Right renal pelvis (tissue), 4 donors: ENCODE measurements at regions not wholly inside any gene's neighbourhood (a gene's known extent, or its start where the extent isn't known, plus 50 kb on each side); places are given as distances from the start of the nearest gene placed in this dataset.
A peak's percentile ranks its signal among the peaks of the same experiment; 100 is the strongest.

Experiments used
- DNase-seq, 4 donors: peaks; one replicate each; pipeline ENCODE4 v3.0.0-alpha.2; 2013; ENCODE audit warnings: low read depth in 4 of 4, low spot score in 3 of 4, missing footprints in 1 of 4

GRCh38 chr1:204736836-204737235 is 51.3 kb upstream of the LRRN2 start:
- no peak for DNase-seq

GRCh38 chr1:204738506-204738905 is 53.0 kb upstream of the LRRN2 start:
- DNase-seq: no peak

GRCh38 chr1:204740354-204740753 is 54.8 kb upstream of the LRRN2 start:
- DNase-seq: no peak

DNA sequence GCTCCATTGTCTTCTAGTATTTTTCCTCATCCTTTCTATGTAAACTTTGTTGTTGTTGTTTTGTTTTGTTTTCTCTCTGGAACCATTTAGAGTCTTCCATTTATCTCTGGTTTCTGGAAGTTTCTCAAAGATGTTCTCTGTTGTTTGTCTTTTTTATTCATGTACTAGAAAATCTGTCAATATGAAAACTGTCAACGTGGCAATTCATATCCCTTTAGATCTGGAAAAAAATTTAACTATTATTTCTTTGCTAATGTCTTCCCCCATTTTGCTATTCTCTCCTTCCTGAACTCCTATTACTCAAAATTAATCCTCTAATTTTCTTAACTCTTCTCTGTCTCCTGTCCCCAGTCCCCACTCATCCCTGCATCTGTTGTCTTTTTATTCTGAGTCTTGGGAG is 55.9 kb upstream of the LRRN2 start:
- no peak for DNase-seq

GRCh38 chr1:204742676-204743251 is 57.2 kb upstream of the LRRN2 start:
- DNase-seq: no peak

GRCh38 chr1:204744107-204744779 is 58.7 kb upstream of the LRRN2 start:
- DNase-seq: no peak

- DNase-seq: no peak
Observed at GRCh38 chr1:204746838-204747442, 61.4 kb upstream of the LRRN2 start.

GRCh38 chr1:204751480-204751879 is 65.9 kb upstream of the LRRN2 start:
- no peak for DNase-seq

DNA sequence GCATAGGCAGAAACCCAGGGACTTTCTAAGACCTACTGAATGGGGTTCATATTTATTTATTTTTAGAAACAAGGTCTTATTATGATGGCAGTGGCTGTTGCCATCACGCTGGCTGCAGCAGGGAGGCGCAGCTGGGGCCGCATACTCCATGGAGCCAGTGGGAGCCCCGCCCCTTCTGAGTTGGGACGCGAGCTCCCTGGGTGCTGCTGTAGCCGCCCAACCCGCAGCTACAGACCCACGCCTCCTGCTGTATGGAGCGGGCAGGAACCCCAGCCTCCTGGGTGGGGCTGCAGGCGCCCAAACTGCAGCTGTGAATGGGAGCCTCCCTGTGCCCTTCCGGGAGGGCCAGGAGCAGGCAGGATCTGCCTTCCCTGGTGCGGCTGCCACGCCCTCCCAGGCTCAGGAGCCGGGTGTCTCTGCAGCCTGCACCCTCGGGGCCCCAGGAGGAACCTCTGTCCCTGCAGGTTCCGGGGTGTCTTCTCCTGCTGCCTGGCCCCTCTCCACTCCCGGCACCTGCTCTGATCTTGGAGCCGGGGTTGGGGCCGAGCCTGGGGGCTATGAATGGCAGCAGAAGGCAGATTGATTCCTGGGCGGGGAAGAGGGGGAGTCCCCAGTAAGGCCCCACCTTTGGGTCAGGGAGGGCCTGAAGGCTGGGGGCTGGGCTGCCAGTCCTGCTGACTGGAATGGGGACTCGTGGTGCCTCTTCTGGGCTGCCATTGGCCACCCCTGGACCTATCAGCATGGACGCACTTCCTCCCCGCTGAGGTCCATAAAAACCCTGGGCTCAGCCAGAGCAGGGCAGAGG is 66.5 kb upstream of the LRRN2 start:
- DNase-seq: no peak

DNA sequence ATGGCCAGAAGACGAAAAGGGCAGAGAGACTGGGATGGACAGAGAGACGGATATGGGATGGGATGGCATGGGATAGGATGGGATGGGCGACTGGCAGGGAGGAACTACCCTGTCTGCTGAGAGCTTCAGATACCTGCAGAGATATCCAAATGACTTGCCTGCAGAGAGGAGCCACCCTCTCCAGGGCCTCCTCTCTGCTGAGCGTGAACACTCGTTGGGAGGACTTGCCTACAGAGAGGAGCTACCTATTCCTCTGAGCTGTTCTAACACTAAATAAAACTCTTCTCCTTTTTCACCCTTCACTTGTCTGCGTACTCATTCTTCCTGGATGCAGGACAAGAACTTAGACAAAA is 67.1 kb upstream of the LRRN2 start:
- DNase-seq: no peak

- DNase-seq: no peak
Observed at GRCh38 chr1:204754821-204755220, 69.3 kb upstream of the LRRN2 start.

- DNase-seq: no peak
Observed at GRCh38 chr1:204756349-204756748, 70.8 kb upstream of the LRRN2 start.

DNA sequence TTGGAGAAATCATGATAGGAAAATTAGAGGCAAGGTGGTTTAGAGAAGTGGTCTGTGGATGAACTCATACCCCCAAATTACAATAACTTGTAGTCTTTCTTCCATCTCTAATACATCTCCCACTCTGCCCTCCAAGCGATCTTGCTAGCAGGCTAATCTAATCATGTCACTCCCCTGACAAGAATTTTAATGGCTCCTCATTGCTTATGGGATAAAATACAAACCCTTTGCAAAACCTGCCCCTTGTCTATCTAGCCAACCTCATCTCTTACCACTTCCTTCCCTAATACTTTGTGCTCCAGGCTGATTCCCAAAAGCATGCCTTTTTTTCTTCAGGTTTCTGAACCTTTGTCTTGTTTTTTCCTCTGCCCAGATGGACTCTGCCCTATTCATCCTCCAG is 71.3 kb upstream of the LRRN2 start:
- no peak for DNase-seq

DNA sequence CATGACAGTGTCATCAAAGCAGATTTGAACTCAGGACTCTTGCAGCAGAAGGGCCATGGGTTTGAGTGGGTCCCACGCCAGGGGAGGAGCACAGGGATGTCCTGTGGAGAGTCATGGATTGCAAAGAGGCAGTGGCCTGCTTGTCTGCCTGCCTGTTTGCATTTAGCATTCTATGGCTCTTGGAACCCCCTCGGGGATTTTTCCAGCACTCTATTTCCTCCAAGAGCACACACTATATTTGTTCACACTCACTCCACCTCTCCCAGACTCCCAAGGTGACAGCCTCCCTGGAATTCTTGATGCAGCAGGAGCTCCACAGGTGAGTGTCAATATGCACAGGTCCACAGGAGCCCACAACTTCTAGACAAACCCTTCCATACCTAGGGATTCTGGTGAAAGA is 73.1 kb upstream of the LRRN2 start:
- no peak for DNase-seq

- no peak for DNase-seq
Observed at GRCh38 chr1:204760350-204760749, 74.8 kb upstream of the LRRN2 start.

GRCh38 chr1:204760757-204761156 is 75.2 kb upstream of the LRRN2 start:
- DNase-seq: no peak

GRCh38 chr1:204763773-204764427 is 78.4 kb upstream of the LRRN2 start:
- peak; percentile 15 to 41 (median 34) for DNase-seq

- DNase-seq: no peak
Observed at GRCh38 chr1:204769997-204770396, 84.5 kb upstream of the LRRN2 start.

DNA sequence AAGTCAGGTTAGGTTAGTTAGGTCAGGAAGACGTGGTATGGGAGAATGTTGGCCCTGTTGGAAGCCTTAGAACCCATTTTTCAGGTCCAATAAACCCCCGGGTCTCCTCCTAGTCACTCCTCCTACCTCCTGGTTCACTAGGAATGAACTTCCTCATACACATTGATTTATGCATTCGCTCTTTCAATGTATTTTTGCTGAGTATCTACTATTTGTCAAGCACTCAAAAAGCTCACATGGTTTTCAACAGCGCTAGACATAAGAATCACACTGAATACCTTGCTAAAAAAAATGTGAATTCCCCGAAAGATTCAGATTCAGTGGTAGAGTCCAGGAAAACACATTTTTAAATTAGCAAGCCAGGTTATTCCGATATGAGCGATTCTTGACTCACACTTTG is 85.8 kb upstream of the LRRN2 start:
- no peak for DNase-seq

DNA sequence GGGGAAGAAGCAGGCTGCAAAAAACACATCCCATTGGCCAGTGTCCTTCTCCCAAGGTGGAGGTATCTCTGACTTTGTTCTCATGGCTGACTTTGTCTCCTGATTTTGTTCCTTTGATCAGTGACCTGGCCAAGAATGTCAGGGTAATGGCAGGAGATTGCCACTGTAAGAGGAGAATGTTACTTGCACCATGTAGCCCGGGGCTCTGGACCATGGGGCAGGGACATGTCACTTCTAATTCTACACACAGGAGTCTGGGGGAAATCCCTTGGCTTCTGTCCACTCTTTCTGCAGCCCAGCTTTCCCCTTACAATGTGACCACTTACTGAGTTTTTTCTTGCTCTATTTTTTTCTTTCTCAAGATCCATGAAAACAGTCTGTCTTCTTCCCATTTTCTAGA is 87.7 kb upstream of the LRRN2 start:
- DNase-seq: no peak

- no peak for DNase-seq
Observed at GRCh38 chr1:204775546-204775945, 90.0 kb upstream of the LRRN2 start.
